ENCODE measurements at regions not wholly inside any gene's neighbourhood (a gene's known extent, or its start where the extent isn't known, plus 50 kb on each side); places are given as distances from the start of the nearest gene placed in this dataset.

DNA sequence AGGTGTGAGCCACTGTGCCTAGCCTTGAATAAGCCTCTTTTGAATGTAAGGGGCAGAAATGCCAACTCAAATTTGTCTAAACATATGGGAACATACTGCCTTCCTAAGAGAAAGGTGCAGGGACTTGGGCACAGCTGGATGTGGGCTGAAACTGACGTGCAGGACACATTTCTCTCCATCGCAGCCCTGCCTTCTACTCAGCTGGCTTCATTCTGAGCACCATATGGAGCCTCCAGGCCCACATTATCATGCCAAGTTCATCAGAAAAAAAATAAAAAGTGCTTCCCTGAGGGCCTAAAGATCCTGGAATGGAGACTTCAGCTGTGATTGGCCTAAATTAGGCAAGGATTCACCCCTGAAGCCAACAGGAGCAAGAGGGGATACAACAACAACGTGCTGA lies 386.2 kb downstream of the RAB28 start:
- no peak for TF ChIP-seq CTCF (IDR thresholded peaks at IDR 0.05 in 2 of 3, conservative IDR thresholded peaks at IDR 0.05 in 1 of 3; ENCODE audit: borderline replicate concordance in 1 of 3, insufficient read depth in 1 of 3, low read depth in 2 of 3, low read length in 2 of 3)
- TF ChIP-seq, protein P1, sequence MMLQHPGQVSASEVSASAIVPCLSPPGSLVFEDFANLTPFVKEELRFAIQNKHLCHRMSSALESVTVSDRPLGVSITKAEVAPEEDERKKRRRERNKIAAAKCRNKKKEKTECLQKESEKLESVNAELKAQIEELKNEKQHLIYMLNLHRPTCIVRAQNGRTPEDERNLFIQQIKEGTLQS (IDR thresholded peaks at IDR 0.05): no peak
- TF ChIP-seq EZH2phosphoT487 (IDR thresholded peaks at IDR 0.05; ENCODE audit: borderline replicate concordance): no peak
- TF ChIP-seq TCF7L2 (IDR thresholded peaks at IDR 0.05; ENCODE audit: borderline replicate concordance, extremely low read depth, insufficient read depth, insufficient read length): no peak
- TF ChIP-seq POLR2A (IDR thresholded peaks at IDR 0.05; ENCODE audit: borderline replicate concordance, extremely low read depth, insufficient read depth, insufficient read length): no peak
- no peak for TF ChIP-seq POLR2AphosphoS5 (IDR thresholded peaks at IDR 0.05; ENCODE audit: low read depth, low read length)
- no peak for TF ChIP-seq SIN3A (IDR thresholded peaks at IDR 0.05; ENCODE audit: low read depth)
